D721Med (cell line): ENCODE measurements at regions not wholly inside any gene's neighbourhood (a gene's known extent, or its start where the extent isn't known, plus 50 kb on each side); places are given as distances from the start of the nearest gene placed in this dataset.
A peak's percentile ranks its signal among the peaks of the same experiment; 100 is the strongest.

Experiments
- DNase-seq: peaks from one replicate; pipeline ENCODE4 v3.0.0; 2011; ENCODE audit warnings: low spot score; ENCODE audit not compliant: insufficient read length
- FAIRE-seq: peaks from 2 replicates; lab custom pipeline; 2011; peaks lifted over from hg19 to GRCh38; lab: Jason Lieb, UNC
- TF ChIP-seq, protein P1 (sequence below): IDR thresholded peaks from 2 replicates; pipeline ENCODE4 v1.5.1; 2012; ENCODE audit warnings: mild to moderate bottlenecking, control low read depth; ENCODE audit not compliant: insufficient read depth; ENCODE audit errors: missing control alignments

- FAIRE-seq (no peak), DNase-seq (no peak)
- TF ChIP-seq, protein P1, sequence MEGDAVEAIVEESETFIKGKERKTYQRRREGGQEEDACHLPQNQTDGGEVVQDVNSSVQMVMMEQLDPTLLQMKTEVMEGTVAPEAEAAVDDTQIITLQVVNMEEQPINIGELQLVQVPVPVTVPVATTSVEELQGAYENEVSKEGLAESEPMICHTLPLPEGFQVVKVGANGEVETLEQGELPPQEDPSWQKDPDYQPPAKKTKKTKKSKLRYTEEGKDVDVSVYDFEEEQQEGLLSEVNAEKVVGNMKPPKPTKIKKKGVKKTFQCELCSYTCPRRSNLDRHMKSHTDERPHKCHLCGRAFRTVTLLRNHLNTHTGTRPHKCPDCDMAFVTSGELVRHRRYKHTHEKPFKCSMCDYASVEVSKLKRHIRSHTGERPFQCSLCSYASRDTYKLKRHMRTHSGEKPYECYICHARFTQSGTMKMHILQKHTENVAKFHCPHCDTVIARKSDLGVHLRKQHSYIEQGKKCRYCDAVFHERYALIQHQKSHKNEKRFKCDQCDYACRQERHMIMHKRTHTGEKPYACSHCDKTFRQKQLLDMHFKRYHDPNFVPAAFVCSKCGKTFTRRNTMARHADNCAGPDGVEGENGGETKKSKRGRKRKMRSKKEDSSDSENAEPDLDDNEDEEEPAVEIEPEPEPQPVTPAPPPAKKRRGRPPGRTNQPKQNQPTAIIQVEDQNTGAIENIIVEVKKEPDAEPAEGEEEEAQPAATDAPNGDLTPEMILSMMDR = no peak
These were observed 507.5 kb upstream of the STXBP6 start for GRCh38 chr14:25557466-25557865.

- TF ChIP-seq, protein P1 = no peak
- FAIRE-seq (no peak), DNase-seq (no peak)
These were observed 502.9 kb upstream of the STXBP6 start for GRCh38 chr14:25552826-25553225.

DNA sequence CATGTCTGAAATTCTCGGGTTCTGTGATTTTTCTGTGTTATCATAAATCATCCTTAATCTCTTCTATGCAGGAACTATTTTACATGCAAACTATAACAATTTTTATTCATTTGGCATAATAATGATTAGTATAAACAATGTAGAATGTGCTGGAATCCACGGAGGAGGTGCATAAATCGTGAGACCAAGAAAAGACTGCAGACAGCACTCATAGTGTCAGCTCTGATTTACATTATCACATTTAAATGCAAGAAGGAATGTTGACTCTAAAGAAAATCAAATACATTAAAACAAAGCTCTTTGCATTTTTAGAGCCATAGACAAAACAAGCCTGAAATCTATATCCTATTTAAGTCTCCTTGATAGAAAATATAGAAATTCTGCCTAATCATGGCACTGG, 501.7 kb upstream of the STXBP6 start:
- TF ChIP-seq, protein P1 = no peak
- no peak for FAIRE-seq
- no peak for DNase-seq

- TF ChIP-seq, protein P1 = no peak
- FAIRE-seq = no peak
- no peak for DNase-seq
These were observed 496.9 kb upstream of the STXBP6 start for GRCh38 chr14:25546826-25547225.

- TF ChIP-seq, protein P1 = peak; percentile 37
- DNase-seq = peak; percentile 32
- FAIRE-seq = no peak
These were observed 488.0 kb upstream of the STXBP6 start for GRCh38 chr14:25537846-25538455.

- DNase-seq (no peak), FAIRE-seq (no peak)
- TF ChIP-seq, protein P1 = no peak
These were observed 476.3 kb upstream of the STXBP6 start for GRCh38 chr14:25526290-25526689.

GRCh38 chr14:25522926-25523325, 473.0 kb upstream of the STXBP6 start:
- FAIRE-seq (peak; percentile 16), DNase-seq (no peak)
- TF ChIP-seq, protein P1 = no peak
